Prostate gland (tissue), 2 donors: ENCODE measurements at regions not wholly inside any gene's neighbourhood (a gene's known extent, or its start where the extent isn't known, plus 50 kb on each side); places are given as distances from the start of the nearest gene placed in this dataset.

Source experiments
- DNase-seq: peaks from one replicate; pipeline ENCODE4 v3.0.0-alpha.2; 2019; ENCODE audit warnings: low spot score
- H3K27ac ChIP-seq, 2 donors: fragments of 200-600 bp; sonication (generic); 2 replicates each; pipeline ENCODE4 v1.5.1; 2017 to 2019
- H3K27me3 ChIP-seq: fragments of 200-600 bp; sonication (generic); replicated peaks from 2 replicates; pipeline ENCODE4 v1.5.1; 2019; ENCODE audit not compliant: insufficient read depth
- H3K36me3 ChIP-seq, 2 donors: fragments of 200-600 bp; sonication (generic); 1 replicate in 1 of 2; 2 replicates in 1 of 2; pipeline versions ENCODE4 v1.5.1 to v1.8.1; 2017 to 2019
- H3K4me1 ChIP-seq: fragments of 200-600 bp; sonication (generic); replicated peaks from 2 replicates; pipeline ENCODE4 v1.5.1; 2019
- H3K4me3 ChIP-seq, 2 donors: fragments of 200-600 bp; sonication (generic); 2 replicates each; pipeline ENCODE4 v1.5.1; 2017 to 2019
- H3K9me3 ChIP-seq: fragments of 200-600 bp; sonication (generic); 2 replicates; pipeline ENCODE4 v1.5.1; 2017
- POLR2A ChIP-seq: fragments of 450-650 bp; IDR thresholded peaks from one replicate; pipeline ENCODE4 v1.6.1; 2016; ENCODE audit warnings: antibody characterized with exemption, mild to moderate bottlenecking
- POLR2AphosphoS5 ChIP-seq: sonication (generic); formaldehyde crosslinking; IDR thresholded peaks from one replicate; pipeline ENCODE4 v1.6.1; 2017; ENCODE audit warnings: antibody characterized with exemption
- WGBS: methylation state at CpG from one replicate; pipeline ENCODE4 v1.1.5; 2018; 5-methylcytosine and 5-hydroxymethylcytosine counted together
- intact Hi-C: fragments of 100-400 bp; cut with DNase I; formaldehyde crosslinking; loops from one replicate; pipeline ENCODE4 v1.14.2; 2022
- TF ChIP-seq, protein P1 (sequence below), 4 experiments: fragments of 200-600 bp in 2 of 4; fragments of 450-650 bp in 2 of 4; sonication (generic) in 2 of 4; IDR thresholded peaks; 1 replicate in 3 of 4; 2 replicates in 1 of 4; pipeline ENCODE4 v1.5.1; 2016 to 2019; ENCODE audit warnings: antibody characterized with exemption in 4 of 4, mild to moderate bottlenecking in 2 of 4, moderate library complexity in 2 of 4

DNA sequence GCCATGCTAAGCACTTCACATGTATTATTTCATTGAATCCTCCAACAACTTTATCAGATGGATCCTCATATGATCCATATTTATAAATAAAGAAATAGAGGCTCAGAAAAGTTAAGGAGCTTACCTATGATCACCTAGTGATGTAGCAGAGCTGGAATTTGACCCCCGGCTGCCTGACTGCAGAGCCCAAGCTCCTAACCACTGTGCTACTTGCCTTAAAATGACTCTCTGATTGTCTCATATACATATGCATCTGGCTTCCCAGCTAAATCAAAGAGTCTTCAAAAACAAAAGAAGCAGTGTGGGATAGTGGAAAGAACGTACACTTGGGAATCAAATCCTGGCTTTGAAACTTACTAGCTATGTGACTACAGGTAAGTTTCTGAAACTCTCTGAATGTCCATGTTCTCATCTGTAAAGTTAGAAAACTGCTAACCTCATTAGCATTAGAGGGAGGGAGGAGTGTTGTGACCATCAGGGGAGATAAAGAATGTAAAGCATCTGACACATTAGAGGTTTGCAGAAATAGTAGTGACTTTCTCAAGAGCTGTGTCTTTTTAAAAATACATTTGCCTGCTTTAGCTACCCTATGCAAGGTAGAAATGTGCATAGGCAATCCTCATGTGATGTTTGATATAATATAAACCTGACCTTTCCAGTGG lies 67.2 kb upstream of the BARHL2 start:
- no peak for DNase-seq
- no peaks in the 10 kb centered on the region for H3K36me3 ChIP-seq
- 55% methylated on average over 2 of the region's 2 CpGs for WGBS
- H3K4me3 ChIP-seq, result no peak overlapping the region
- no peak overlapping the region for H3K27ac ChIP-seq
- no peak for TF ChIP-seq POLR2AphosphoS5
- no peak for TF ChIP-seq POLR2A
- TF ChIP-seq, protein P1, sequence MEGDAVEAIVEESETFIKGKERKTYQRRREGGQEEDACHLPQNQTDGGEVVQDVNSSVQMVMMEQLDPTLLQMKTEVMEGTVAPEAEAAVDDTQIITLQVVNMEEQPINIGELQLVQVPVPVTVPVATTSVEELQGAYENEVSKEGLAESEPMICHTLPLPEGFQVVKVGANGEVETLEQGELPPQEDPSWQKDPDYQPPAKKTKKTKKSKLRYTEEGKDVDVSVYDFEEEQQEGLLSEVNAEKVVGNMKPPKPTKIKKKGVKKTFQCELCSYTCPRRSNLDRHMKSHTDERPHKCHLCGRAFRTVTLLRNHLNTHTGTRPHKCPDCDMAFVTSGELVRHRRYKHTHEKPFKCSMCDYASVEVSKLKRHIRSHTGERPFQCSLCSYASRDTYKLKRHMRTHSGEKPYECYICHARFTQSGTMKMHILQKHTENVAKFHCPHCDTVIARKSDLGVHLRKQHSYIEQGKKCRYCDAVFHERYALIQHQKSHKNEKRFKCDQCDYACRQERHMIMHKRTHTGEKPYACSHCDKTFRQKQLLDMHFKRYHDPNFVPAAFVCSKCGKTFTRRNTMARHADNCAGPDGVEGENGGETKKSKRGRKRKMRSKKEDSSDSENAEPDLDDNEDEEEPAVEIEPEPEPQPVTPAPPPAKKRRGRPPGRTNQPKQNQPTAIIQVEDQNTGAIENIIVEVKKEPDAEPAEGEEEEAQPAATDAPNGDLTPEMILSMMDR (IDR thresholded peaks at IDR 0.05), result no peak
- H3K4me1 ChIP-seq, result no peaks in the 10 kb centered on the region
- H3K9me3 ChIP-seq, result no peaks in the 10 kb centered on the region
- intact Hi-C loops, result no loop called here
- no peaks in the 10 kb centered on the region for H3K27me3 ChIP-seq

DNA sequence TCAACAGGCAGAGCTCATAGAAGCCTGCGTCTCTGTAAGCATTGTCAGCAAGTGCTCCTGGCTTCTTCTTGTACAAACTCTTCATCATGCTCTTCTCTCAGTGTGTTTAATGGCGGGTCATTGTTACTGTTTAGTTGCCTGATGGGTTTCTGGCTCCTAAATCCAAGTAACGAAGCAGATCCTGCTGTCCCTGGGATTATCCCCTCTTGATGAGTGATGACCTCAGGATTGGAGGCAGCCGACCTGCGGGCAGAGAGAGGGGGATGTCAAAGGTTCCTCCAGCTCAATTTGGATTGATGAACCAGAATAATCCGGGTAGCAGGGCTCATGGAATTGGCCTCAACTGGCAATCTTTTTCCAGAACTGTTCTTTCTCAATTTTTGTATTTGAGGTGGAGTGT lies 66.1 kb upstream of the BARHL2 start:
- 68% methylated on average over 6 of the region's 6 CpGs for WGBS
- H3K4me3 ChIP-seq, result no peak overlapping the region
- H3K4me1 ChIP-seq, result no peaks in the 10 kb centered on the region
- TF ChIP-seq POLR2A (no peak), POLR2AphosphoS5 (no peak)
- TF ChIP-seq, protein P1 (IDR thresholded peaks at IDR 0.05), result no peak
- no peak overlapping the region for H3K27ac ChIP-seq
- no peaks in the 10 kb centered on the region for H3K27me3 ChIP-seq
- DNase-seq, result no peak
- intact Hi-C loops, result no loop called here
- no peaks in the 10 kb centered on the region for H3K36me3 ChIP-seq
- H3K9me3 ChIP-seq, result no peaks in the 10 kb centered on the region

DNA sequence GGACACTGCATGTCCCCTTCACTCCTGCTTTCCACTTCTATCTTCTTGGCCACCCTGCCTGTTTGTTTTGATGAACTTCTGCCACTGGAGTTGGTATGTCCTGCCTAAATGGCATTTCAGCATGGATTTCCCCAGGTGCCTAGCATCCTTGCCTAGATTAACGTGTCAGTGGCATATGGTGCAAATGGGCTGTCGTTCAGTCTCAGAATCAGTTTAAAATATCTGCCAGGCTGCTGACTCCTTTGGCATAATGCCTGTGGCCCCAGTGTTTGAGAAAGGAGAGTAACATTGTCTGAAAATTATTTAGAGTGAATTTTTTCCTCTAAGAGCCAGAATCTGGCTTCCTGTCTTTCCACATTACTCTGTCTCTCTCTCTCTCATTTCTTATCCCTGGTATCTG lies 64.9 kb upstream of the BARHL2 start:
- Histone ChIP-seq H3K27me3 (no peaks in the 10 kb centered on the region), H3K9me3 (no peaks in the 10 kb centered on the region), H3K27ac (no peak overlapping the region), H3K4me1 (no peaks in the 10 kb centered on the region), H3K4me3 (no peak overlapping the region), H3K36me3 (no peaks in the 10 kb centered on the region)
- no peak for DNase-seq
- whole genome bisulfite sequencing, result 63% methylated on average over 2 of the region's 2 CpGs
- TF ChIP-seq, protein P1 (IDR thresholded peaks at IDR 0.05), result no peak
- no peak for TF ChIP-seq POLR2A
- TF ChIP-seq POLR2AphosphoS5, result no peak
- intact Hi-C loops, result no loop called here

DNA sequence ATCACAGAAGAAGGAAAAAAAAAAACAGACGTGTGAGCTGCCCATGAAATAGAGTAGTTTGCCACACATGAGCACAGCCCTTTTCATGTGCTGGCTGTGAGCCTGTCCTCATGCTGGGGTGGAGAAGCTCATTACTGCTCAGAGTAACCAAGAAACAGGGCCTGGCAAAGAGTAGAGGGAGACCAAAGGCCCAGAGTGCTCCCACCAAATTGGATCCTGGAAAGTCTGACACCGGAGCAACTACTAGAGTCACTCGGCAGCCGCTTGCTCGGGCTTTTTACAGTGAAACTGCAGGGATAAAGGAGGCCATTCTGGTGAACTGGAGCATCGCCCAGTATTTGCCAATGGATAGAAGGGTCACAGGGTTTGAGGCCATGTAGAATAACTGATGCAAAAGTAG lies 64.4 kb upstream of the BARHL2 start:
- Histone ChIP-seq H3K4me3 (no peak overlapping the region), H3K27ac (no peak overlapping the region), H3K36me3 (no peaks in the 10 kb centered on the region), H3K4me1 (no peaks in the 10 kb centered on the region), H3K9me3 (no peaks in the 10 kb centered on the region), H3K27me3 (no peaks in the 10 kb centered on the region)
- 59% methylated on average over 6 of the region's 6 CpGs for WGBS
- no peak for DNase-seq
- TF ChIP-seq POLR2A (no peak), POLR2AphosphoS5 (no peak)
- TF ChIP-seq, protein P1 (IDR thresholded peaks at IDR 0.05), result no peak
- intact Hi-C loops, result no loop called here

DNA sequence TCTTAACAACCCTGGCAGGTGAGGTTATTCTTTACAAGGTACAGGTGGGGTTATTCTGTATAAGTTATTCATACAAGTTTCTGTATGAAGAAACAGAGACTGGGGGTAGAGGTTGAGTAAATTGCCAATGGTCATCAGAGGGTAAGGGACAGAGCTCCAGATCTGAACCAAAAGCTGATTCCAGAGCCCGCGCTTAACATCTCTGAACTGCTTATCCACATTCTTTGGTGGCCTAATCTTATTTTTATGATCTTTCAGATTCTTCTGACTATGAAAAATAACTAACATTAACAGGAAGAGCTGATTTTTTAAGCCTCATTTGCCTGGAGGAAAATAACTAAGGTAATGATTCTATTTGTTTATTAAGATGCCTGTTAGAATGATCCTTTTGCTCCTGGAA lies 63.9 kb upstream of the BARHL2 start:
- intact Hi-C loops, result no loop called here

More for the DNA sequence above, 63.9 kb upstream of the BARHL2 start:
- WGBS, result 95% methylated on average over 2 of the region's 2 CpGs
- H3K27me3 ChIP-seq, result no peaks in the 10 kb centered on the region
- H3K36me3 ChIP-seq, result no peaks in the 10 kb centered on the region
- H3K4me1 ChIP-seq, result no peaks in the 10 kb centered on the region
- no peak for DNase-seq
- no peak overlapping the region for H3K4me3 ChIP-seq
- H3K27ac ChIP-seq, result no peak overlapping the region
- TF ChIP-seq POLR2A (no peak), POLR2AphosphoS5 (no peak)
- TF ChIP-seq, protein P1 (IDR thresholded peaks at IDR 0.05), result no peak
- no peaks in the 10 kb centered on the region for H3K9me3 ChIP-seq
